Osteocyte (in vitro differentiated cells): ENCODE measurements at regions not wholly inside any gene's neighbourhood (a gene's known extent, or its start where the extent isn't known, plus 50 kb on each side); places are given as distances from the start of the nearest gene placed in this dataset.

Experiments used
- DNase-seq: peaks from one replicate; pipeline ENCODE4 v3.0.0; 2021; ENCODE audit warnings: mixed read lengths; ENCODE audit not compliant: unreplicated experiment; ENCODE audit errors: extremely low spot score
- H3K27ac Mint-ChIP-seq: one replicate; pipeline ENCODE4 v1.8.0; 2021; ENCODE audit warnings: mild to moderate bottlenecking, mixed read lengths; ENCODE audit not compliant: unreplicated experiment
- H3K27me3 Mint-ChIP-seq: one replicate; pipeline ENCODE4 v1.8.0; 2021; ENCODE audit warnings: mixed read lengths; ENCODE audit not compliant: unreplicated experiment
- H3K36me3 Mint-ChIP-seq: one replicate; pipeline ENCODE4 v1.8.0; 2021; ENCODE audit warnings: mixed read lengths; ENCODE audit not compliant: unreplicated experiment
- H3K4me1 Mint-ChIP-seq: one replicate; pipeline ENCODE4 v1.8.0; 2021; ENCODE audit warnings: mixed read lengths; ENCODE audit not compliant: unreplicated experiment
- H3K4me3 Mint-ChIP-seq: one replicate; pipeline ENCODE4 v1.8.0; 2021; ENCODE audit warnings: mild to moderate bottlenecking, moderate library complexity, mixed read lengths; ENCODE audit not compliant: unreplicated experiment
- H3K9me3 Mint-ChIP-seq: one replicate; pipeline ENCODE4 v1.8.0; 2021; ENCODE audit warnings: mixed read lengths; ENCODE audit not compliant: unreplicated experiment
- CTCF ChIP-seq: fragments of 200-600 bp; sonication (generic); IDR thresholded peaks from 2 replicates; pipeline ENCODE4 v1.5.0; 2021; ENCODE audit warnings: antibody characterized with exemption, mild to moderate bottlenecking, moderate library complexity

- no peaks in the 10 kb centered on the region for H3K36me3 Mint-ChIP-seq
These were observed 240.9 kb upstream of the RREB1 start for GRCh38 chr6:6866656-6867403.

GRCh38 chr6:6867404-6867799 is 240.4 kb upstream of the RREB1 start:
- no peaks in the 10 kb centered on the region for H3K36me3 Mint-ChIP-seq
- H3K4me3 Mint-ChIP-seq, result no peak overlapping the region
- DNase-seq, result no peak
- TF ChIP-seq CTCF, result no peak
- no peak overlapping the region for H3K27ac Mint-ChIP-seq
- H3K9me3 Mint-ChIP-seq, result peaks cover 6% of the 10 kb centered on the region
- peaks cover 3% of the 10 kb centered on the region for H3K27me3 Mint-ChIP-seq
- no peaks in the 10 kb centered on the region for H3K4me1 Mint-ChIP-seq

More at GRCh38 chr6:6866656-6867403, 240.9 kb upstream of the RREB1 start:
- Mint-ChIP-seq H3K27ac (no peak overlapping the region), H3K4me3 (no peak overlapping the region), H3K9me3 (peaks cover 6% of the 10 kb centered on the region), H3K27me3 (peaks cover 3% of the 10 kb centered on the region), H3K4me1 (no peaks in the 10 kb centered on the region)
- DNase-seq, result no peak
- TF ChIP-seq CTCF, result no peak

GRCh38 chr6:6869094-6869493 is 238.7 kb upstream of the RREB1 start:
- no peak overlapping the region for H3K27ac Mint-ChIP-seq
- H3K4me3 Mint-ChIP-seq, result no peak overlapping the region
- peaks cover 3% of the 10 kb centered on the region for H3K27me3 Mint-ChIP-seq
- no peaks in the 10 kb centered on the region for H3K4me1 Mint-ChIP-seq
- DNase-seq, result no peak
- no peaks in the 10 kb centered on the region for H3K36me3 Mint-ChIP-seq
- H3K9me3 Mint-ChIP-seq, result peaks cover 6% of the 10 kb centered on the region
- no peak for TF ChIP-seq CTCF

GRCh38 chr6:6870921-6871320 is 236.8 kb upstream of the RREB1 start:
- no peak for DNase-seq
- H3K36me3 Mint-ChIP-seq, result no peaks in the 10 kb centered on the region
- H3K27me3 Mint-ChIP-seq, result peaks cover 3% of the 10 kb centered on the region
- no peaks in the 10 kb centered on the region for H3K4me1 Mint-ChIP-seq
- H3K4me3 Mint-ChIP-seq, result no peak overlapping the region
- no peak for TF ChIP-seq CTCF
- H3K27ac Mint-ChIP-seq, result no peak overlapping the region
- H3K9me3 Mint-ChIP-seq, result peaks cover 6% of the 10 kb centered on the region

GRCh38 chr6:6872459-6873344 is 235.1 kb upstream of the RREB1 start:
- Mint-ChIP-seq H3K36me3 (no peaks in the 10 kb centered on the region), H3K4me1 (no peaks in the 10 kb centered on the region)

More at GRCh38 chr6:6872459-6873344, 235.1 kb upstream of the RREB1 start:
- no peak for DNase-seq
- H3K27me3 Mint-ChIP-seq, result no peaks in the 10 kb centered on the region
- TF ChIP-seq CTCF, result no peak
- no peak overlapping the region for H3K27ac Mint-ChIP-seq
- H3K9me3 Mint-ChIP-seq, result peaks cover 6% of the 10 kb centered on the region
- no peak overlapping the region for H3K4me3 Mint-ChIP-seq
